SK-N-SH (cell line): ENCODE measurements at regions not wholly inside any gene's neighbourhood (a gene's known extent, or its start where the extent isn't known, plus 50 kb on each side); places are given as distances from the start of the nearest gene placed in this dataset.
A peak's percentile ranks its signal among the peaks of the same experiment; 100 is the strongest.

Experiments used
- CTCF ChIA-PET: fragments of 300-600, 350-600 bp; formaldehyde crosslinking; extraction: SDS; loops from one replicate; lab custom pipeline; 2021; lab: Yijun Ruan, JAX
- POLR2A ChIA-PET: fragments of 350-600 bp; sonication (Branson Sonifier 250); formaldehyde crosslinking; extraction: SDS; loops from one replicate; lab custom pipeline; 2020; ENCODE audit warnings: antibody characterized with exemption, inconsistent platforms; lab: Yijun Ruan, JAX
- DNase-seq: peaks from one replicate; pipeline ENCODE4 v3.0.0; 2012
- H2AFZ ChIP-seq: fragments of 200-600 bp; sonication (generic); 2 replicates; pipeline ENCODE4 v1.8.1; 2016; ENCODE audit warnings: antibody characterized with exemption, mild to moderate bottlenecking, low read depth
- H3F3A ChIP-seq: fragments of 200-600 bp; sonication (generic); replicated peaks from 2 replicates; pipeline ENCODE3; 2016; ENCODE audit warnings: antibody characterized with exemption, mild to moderate bottlenecking; ENCODE audit not compliant: insufficient read depth
- H3K27ac ChIP-seq, 2 experiments: fragments of 200-500 bp in 1 of 2; fragments of 200-600 bp in 1 of 2; sonication (Bioruptor generic) in 1 of 2; sonication (generic), shearing (Covaris generic) in 1 of 2; 2 replicates each; pipeline versions ENCODE4 v1.5.1 to v1.6.1; 2014 to 2016; ENCODE audit warnings: low read depth in 2 of 2, inconsistent platforms in 1 of 2, low read length in 1 of 2, mild to moderate bottlenecking in 1 of 2, mixed read lengths in 1 of 2
- H3K27me3 ChIP-seq: fragments of 200-600 bp; sonication (generic), shearing (Covaris generic); 2 replicates; pipeline ENCODE4 v1.6.1; 2016; ENCODE audit warnings: mixed run types; ENCODE audit not compliant: insufficient read depth
- H3K36me3 ChIP-seq, 2 experiments: fragments of 200-500 bp in 1 of 2; fragments of 200-600 bp in 1 of 2; sonication (Bioruptor generic) in 1 of 2; sonication (generic) in 1 of 2; replicated peaks in 1 of 2; 2 replicates each; pipeline versions ENCODE3 to v1.5.1; 2014 to 2016; ENCODE audit warnings: low read length in 1 of 2, mild to moderate bottlenecking in 1 of 2; ENCODE audit not compliant: insufficient read depth in 2 of 2, control insufficient read depth in 1 of 2
- H3K4me1 ChIP-seq, 2 experiments: fragments of 200-500 bp in 1 of 2; fragments of 200-600 bp in 1 of 2; sonication (Bioruptor generic) in 1 of 2; sonication (generic), shearing (Covaris generic) in 1 of 2; 2 replicates each; pipeline versions ENCODE4 v1.5.1 to v1.6.1; 2014 to 2016; ENCODE audit warnings: low read depth in 1 of 2, low read length in 1 of 2, mixed run types in 1 of 2; ENCODE audit not compliant: insufficient read depth in 2 of 2, control insufficient read depth in 1 of 2
- H3K4me2 ChIP-seq: fragments of 200-600 bp; sonication (generic), shearing (Covaris generic); 2 replicates; pipeline ENCODE4 v1.6.1; 2017; ENCODE audit warnings: mixed run types
- H3K4me3 ChIP-seq, 2 experiments: fragments of 200-500 bp in 1 of 2; fragments of 200-600 bp in 1 of 2; sonication (Bioruptor generic) in 1 of 2; sonication (generic), shearing (Covaris generic) in 1 of 2; 2 replicates each; pipeline versions ENCODE4 v1.5.1 to v1.8.1; 2014 to 2016; ENCODE audit warnings: low read depth in 2 of 2, inconsistent platforms in 1 of 2, low read length in 1 of 2, mild to moderate bottlenecking in 1 of 2, mixed read lengths in 1 of 2, moderate library complexity in 1 of 2
- H3K79me2 ChIP-seq: fragments of 200-600 bp; sonication (generic); 2 replicates; pipeline ENCODE4 v1.8.1; 2017; ENCODE audit warnings: mild to moderate bottlenecking; ENCODE audit not compliant: insufficient read depth
- H3K9ac ChIP-seq: fragments of 200-600 bp; sonication (generic); 2 replicates; pipeline ENCODE4 v1.6.1; 2017; ENCODE audit warnings: mixed run types
- H3K9me2 ChIP-seq: fragments of 200-600 bp; sonication (generic); 2 replicates; pipeline ENCODE4 v1.6.1; 2017; ENCODE audit warnings: mixed run types
- H3K9me3 ChIP-seq: fragments of 200-600 bp; sonication (generic); 2 replicates; pipeline ENCODE4 v1.6.1; 2017; ENCODE audit warnings: mixed run types, mild to moderate bottlenecking, moderate library complexity
- H4K20me1 ChIP-seq: fragments of 200-600 bp; sonication (generic); 2 replicates; pipeline ENCODE4 v1.6.1; 2017; ENCODE audit warnings: mild to moderate bottlenecking, mixed run types; ENCODE audit not compliant: insufficient read depth
- FOSL2 ChIP-seq: IDR thresholded peaks from 2 replicates; pipeline ENCODE4 v1.4.0; 2012; ENCODE audit warnings: low read depth, mild to moderate bottlenecking, moderate library complexity, borderline replicate concordance
- GATA2 ChIP-seq: sonication (generic); formaldehyde crosslinking; IDR thresholded peaks from 2 replicates; pipeline ENCODE4 v1.5.0; 2020; ENCODE audit warnings: mild to moderate bottlenecking, missing genetic modification reagents
- JUND ChIP-seq: IDR thresholded peaks from 2 replicates; pipeline ENCODE4 v1.4.0; 2012
- MEF2A ChIP-seq: IDR thresholded peaks from 2 replicates; pipeline ENCODE4 v1.4.0; 2012; ENCODE audit warnings: low read depth, borderline replicate concordance
- POLR2AphosphoS5 ChIP-seq: IDR thresholded peaks from 2 replicates; pipeline ENCODE4 v1.6.1; 2012; ENCODE audit warnings: low read depth, low read length
- SIN3A ChIP-seq: IDR thresholded peaks from 2 replicates; pipeline ENCODE4 v1.6.1; 2012; ENCODE audit warnings: low read depth, mild to moderate bottlenecking, low read length, moderate library complexity, borderline replicate concordance
- YY1 ChIP-seq: IDR thresholded peaks from 2 replicates; pipeline ENCODE4 v1.4.0; 2012; ENCODE audit warnings: low read depth, mild to moderate bottlenecking
- WGBS: methylation state at CpG from one replicate; pipeline ENCODE4 v1.1.6; 2017; ENCODE audit warnings: low lambda C conversion rate; 5-methylcytosine and 5-hydroxymethylcytosine counted together

GRCh38 chr7:130883928-130884327 lies 149.9 kb upstream of the KLF14 start:
- Histone ChIP-seq H2AFZ (no peak overlapping the region), H3K36me3 (peaks cover 63 to 80% of the 10 kb centered on the region in 2 experiments), H3K9me2 (no peaks in the 10 kb centered on the region), H3K4me2 (no peak overlapping the region), H4K20me1 (peaks cover 33% of the 10 kb centered on the region; the same call in 1 of the 2 replicates), H3K4me3 (no peak overlapping the region), H3K4me1 (peaks cover 4 to 78% of the 10 kb centered on the region in 2 experiments; a peak in 3 of 4 replicates), H3K9me3 (no peaks in the 10 kb centered on the region), H3K79me2 (peaks cover 99% of the 10 kb centered on the region), H3K27me3 (no peaks in the 10 kb centered on the region), H3K27ac (peak overlapping the region in 1 of 2 experiments; percentile 100; a peak in 2 of 4 replicates), H3K9ac (no peak overlapping the region; the same call in 1 of the 2 replicates), H3F3A (peaks cover 83% of the 10 kb centered on the region)
- POLR2A ChIA-PET: no interaction called here
- 95% methylated on average over 6 of the region's 6 CpGs for whole genome bisulfite sequencing
- no peak for DNase-seq
- peak; percentile 1; the same call in 1 of the 2 replicates for TF ChIP-seq JUND
- no peak for TF ChIP-seq GATA2 (CRISPR knock-in tag)
- CTCF ChIA-PET: interaction anchor here (0.5 to 9.7 kb wide), 3 partner anchors 13 to 156 kb away, joined by 3 to 136 read pairs (median 14); no protein-coding TSS in a partner anchor

DNA sequence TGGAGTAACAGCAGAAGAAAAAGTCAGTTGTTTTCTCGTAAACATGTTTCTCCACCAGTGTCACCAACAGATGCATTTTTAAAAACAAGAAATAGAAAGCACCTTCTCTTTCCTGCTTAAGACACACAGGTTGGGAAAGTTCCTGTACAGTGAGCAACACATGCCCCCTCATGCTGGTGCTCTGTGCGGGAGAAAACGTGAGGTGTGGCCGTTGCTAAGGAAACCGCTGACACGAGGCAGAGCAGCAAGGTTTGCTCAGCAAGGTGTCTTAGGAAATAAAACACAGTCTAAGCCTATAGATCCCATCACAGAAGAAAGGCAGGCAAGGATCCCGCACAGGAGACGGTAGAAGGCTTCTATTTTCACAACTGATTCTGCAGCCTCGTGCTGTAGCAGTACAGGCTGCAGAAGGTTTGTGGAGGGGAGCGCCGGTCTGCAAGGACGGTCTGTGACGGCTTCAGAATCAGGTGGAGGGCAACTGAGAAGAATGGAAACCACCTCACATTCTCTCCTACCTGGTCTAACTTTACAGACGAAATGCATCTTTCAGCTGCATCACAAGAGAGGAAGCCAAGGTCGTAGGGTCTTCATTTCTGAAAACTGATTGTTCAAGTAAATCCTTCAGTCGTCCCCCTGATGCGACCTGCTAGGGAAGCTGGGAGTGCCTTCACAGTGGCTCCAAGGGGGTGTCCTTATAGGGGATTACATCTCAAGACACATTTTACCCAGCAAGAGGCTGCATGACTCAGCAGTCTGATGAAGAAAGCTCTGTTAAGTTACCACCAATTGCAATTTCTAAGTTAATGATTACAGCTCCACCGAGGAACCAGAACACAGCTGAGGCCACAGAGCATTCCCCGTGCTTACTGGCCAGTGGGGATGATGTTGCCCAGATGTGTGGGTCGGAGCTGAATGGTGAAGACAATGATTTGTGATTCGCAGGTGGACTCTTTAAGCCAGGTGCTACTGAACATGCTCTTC lies 150.7 kb upstream of the KLF14 start:
- CTCF ChIA-PET: interaction anchor here (1.2 to 9.7 kb wide), 7 partner anchors 10 to 155 kb away, joined by 3 to 136 read pairs (median 5); no protein-coding TSS in a partner anchor
- Histone ChIP-seq H3K4me1 (peaks cover 4 to 78% of the 10 kb centered on the region in 2 experiments; a peak in 3 of 4 replicates), H4K20me1 (peaks cover 25% of the 10 kb centered on the region; the same call in 1 of the 2 replicates), H3K9me3 (no peaks in the 10 kb centered on the region), H3K4me2 (0 out of 2 replicates have a peak overlapping the region, but pooled peaks have one; percentile 5), H3K9me2 (no peaks in the 10 kb centered on the region), H3K36me3 (peaks cover 59 to 80% of the 10 kb centered on the region in 2 experiments), H3K27me3 (no peaks in the 10 kb centered on the region), H3K9ac (no peak overlapping the region; the same call in 1 of the 2 replicates), H3F3A (peaks cover 83% of the 10 kb centered on the region), H3K79me2 (peaks cover 99% of the 10 kb centered on the region), H2AFZ (no peak overlapping the region), H3K27ac (peak overlapping the region; percentile 0 to 100; a peak in 2 of 4 replicates), H3K4me3 (no peak overlapping the region)
- POLR2A ChIA-PET: no interaction called here
- 82% methylated on average over 21 of the region's 21 CpGs for WGBS
- TF ChIP-seq POLR2AphosphoS5 (peak; percentile 18; the same call in 1 of the 2 replicates), YY1 (no peak), MEF2A (no peak)
- no peak for DNase-seq

- Histone ChIP-seq H3K27ac (peak overlapping the region; percentile 81 to 100), H3K27me3 (no peaks in the 10 kb centered on the region), H3K79me2 (peaks cover 99% of the 10 kb centered on the region), H3F3A (peaks cover 92% of the 10 kb centered on the region), H3K9ac (peak overlapping the region; percentile 70; the same call in 1 of the 2 replicates), H2AFZ (no peak overlapping the region), H4K20me1 (peaks cover 20% of the 10 kb centered on the region), H3K9me2 (no peaks in the 10 kb centered on the region), H3K4me3 (no peak overlapping the region), H3K4me2 (peak overlapping the region; percentile 72), H3K4me1 (peaks cover 13 to 78% of the 10 kb centered on the region in 2 experiments), H3K36me3 (peaks cover 55 to 77% of the 10 kb centered on the region in 2 experiments), H3K9me3 (no peaks in the 10 kb centered on the region)
- ChIA-PET POLR2A (no interaction called here), CTCF (interaction anchor here (0.9 to 9.7 kb wide), 6 partner anchors 10 to 153 kb away, joined by 3 to 136 read pairs (median 10); no protein-coding TSS in a partner anchor)
- TF ChIP-seq SIN3A (peak; percentile 8; the same call in 1 of the 2 replicates), FOSL2 (no peak)
- no peak for DNase-seq
- 66% methylated on average over 9 of the region's 10 CpGs for WGBS
Observed at GRCh38 chr7:130886438-130887135, 152.6 kb upstream of the KLF14 start.
